IMR-90 (cell line): ENCODE measurements at regions not wholly inside any gene's neighbourhood (a gene's known extent, or its start where the extent isn't known, plus 50 kb on each side); places are given as distances from the start of the nearest gene placed in this dataset.
A peak's percentile ranks its signal among the peaks of the same experiment; 100 is the strongest.

Experiments used
- ATAC-seq: fragments of 200-7000 bp; cut with Tn5 transposase; 2 replicates; pipeline ENCODE4 v1.9.1; 2020; ENCODE audit warnings: low read depth, mild to moderate bottlenecking, moderate library complexity
- BruUV-seq: library from RNA; stranded (reverse); fragments of 400-500 nt; replicated peaks from 2 replicates; lab custom pipeline; 2021; lab: Mats Ljungman, UMichigan
- CTCF ChIA-PET: fragments of 300-600 bp; formaldehyde crosslinking; extraction: SDS; loops from one replicate; lab custom pipeline; 2021; ENCODE audit warnings: antibody characterized with exemption; lab: Yijun Ruan, JAX
- POLR2A ChIA-PET: fragments of 300-600 bp; sonication (Branson Sonifier 250); formaldehyde crosslinking; loops from one replicate; lab custom pipeline; 2022; ENCODE audit warnings: antibody characterized with exemption; ENCODE audit not compliant: unreplicated experiment; lab: Charles Lee
- DNase-seq: peaks from one replicate; pipeline ENCODE4 v3.0.0; 2013
- H2AFZ ChIP-seq: replicated peaks from 2 replicates; pipeline ENCODE3; 2013; ENCODE audit warnings: low read length, mild to moderate bottlenecking; ENCODE audit not compliant: poor library complexity
- H2AK5ac ChIP-seq: 2 replicates; pipeline ENCODE4 v1.6.1; 2013; ENCODE audit warnings: low read depth, low read length, inconsistent platforms
- H2AK9ac ChIP-seq: replicated peaks from 2 replicates; pipeline ENCODE3; 2013; ENCODE audit warnings: mild to moderate bottlenecking, low read depth, low read length, moderate library complexity; ENCODE audit not compliant: poor library complexity
- H2BK120ac ChIP-seq: 2 replicates; pipeline ENCODE4 v1.6.1; 2013; ENCODE audit warnings: low read depth, low read length, inconsistent platforms
- H2BK15ac ChIP-seq: 3 replicates; pipeline ENCODE4 v1.6.1; 2013; ENCODE audit warnings: low read depth, low read length, inconsistent platforms
- H2BK20ac ChIP-seq: 2 replicates; pipeline ENCODE4 v1.6.1; 2013; ENCODE audit warnings: low read depth, mild to moderate bottlenecking, inconsistent platforms, low read length, moderate library complexity
- H2BK5ac ChIP-seq: 2 replicates; pipeline ENCODE4 v1.6.1; 2013; ENCODE audit warnings: mild to moderate bottlenecking, low read depth, low read length, inconsistent platforms; ENCODE audit not compliant: poor library complexity, severe bottlenecking
- H3K14ac ChIP-seq: replicated peaks from 2 replicates; pipeline ENCODE4 v1.6.1; 2013; ENCODE audit warnings: low read depth, low read length, inconsistent platforms
- H3K18ac ChIP-seq: 2 replicates; pipeline ENCODE4 v1.6.1; 2013; ENCODE audit warnings: low read depth, low read length, control low read depth
- H3K23ac ChIP-seq: 2 replicates; pipeline ENCODE4 v1.6.1; 2013; ENCODE audit warnings: low read depth, low read length, inconsistent platforms
- H3K27ac ChIP-seq: 2 replicates; pipeline ENCODE4 v1.5.1; 2013; ENCODE audit warnings: mild to moderate bottlenecking, control low read depth, low read length; ENCODE audit not compliant: insufficient read depth
- H3K27me3 ChIP-seq: 2 replicates; pipeline ENCODE4 v1.6.1; 2013; ENCODE audit warnings: low read length; ENCODE audit not compliant: control insufficient read depth, insufficient read depth
- H3K36me3 ChIP-seq: 2 replicates; pipeline ENCODE4 v1.6.1; 2013; ENCODE audit warnings: low read length, mixed read lengths; ENCODE audit not compliant: control insufficient read depth, insufficient read depth
- H3K4ac ChIP-seq: 2 replicates; pipeline ENCODE4 v1.6.1; 2013; ENCODE audit warnings: low read depth, low read length, inconsistent platforms
- H3K4me1 ChIP-seq: 2 replicates; pipeline ENCODE4 v1.6.1; 2013; ENCODE audit warnings: low read length, mixed read lengths; ENCODE audit not compliant: control insufficient read depth, insufficient read depth
- H3K4me2 ChIP-seq: 2 replicates; pipeline ENCODE4 v1.6.1; 2013; ENCODE audit warnings: low read depth, mild to moderate bottlenecking, control low read depth, low read length, moderate library complexity
- H3K4me3 ChIP-seq: 2 replicates; pipeline ENCODE4 v1.5.1; 2013; ENCODE audit warnings: low read depth, mild to moderate bottlenecking, control low read depth, low read length, moderate library complexity; ENCODE audit not compliant: insufficient read depth
- H3K56ac ChIP-seq: 2 replicates; pipeline ENCODE4 v1.6.1; 2013; ENCODE audit warnings: low read length, inconsistent platforms; ENCODE audit not compliant: insufficient read depth; ENCODE audit errors: extremely low read depth
- H3K79me1 ChIP-seq, 2 experiments: 2 replicates each; pipeline ENCODE4 v1.6.1; 2013; ENCODE audit warnings: low read length in 2 of 2, inconsistent platforms in 1 of 2, low read depth in 1 of 2
- H3K9ac ChIP-seq: 2 replicates; pipeline ENCODE4 v1.6.1; 2013; ENCODE audit warnings: low read depth, low read length, control low read depth
- H3K9me1 ChIP-seq: 2 replicates; pipeline ENCODE4 v1.6.1; 2013; ENCODE audit warnings: low read length, inconsistent platforms; ENCODE audit not compliant: insufficient read depth
- H3K9me3 ChIP-seq: 2 replicates; pipeline ENCODE4 v1.6.1; 2013; ENCODE audit warnings: low read length; ENCODE audit not compliant: control insufficient read depth, insufficient read depth
- H4K20me1 ChIP-seq: 2 replicates; pipeline ENCODE4 v1.6.1; 2013; ENCODE audit warnings: low read length, inconsistent platforms; ENCODE audit not compliant: insufficient read depth
- H4K5ac ChIP-seq: 2 replicates; pipeline ENCODE4 v1.6.1; 2013; ENCODE audit warnings: mild to moderate bottlenecking, low read depth, low read length, control low read depth
- H4K8ac ChIP-seq, 2 experiments: 2 replicates each; pipeline ENCODE4 v1.6.1; 2013; ENCODE audit warnings: low read depth in 2 of 2, low read length in 2 of 2, control low read depth in 1 of 2, inconsistent platforms in 1 of 2
- H4K91ac ChIP-seq: 2 replicates; pipeline ENCODE4 v1.6.1; 2013; ENCODE audit warnings: low read depth, low read length, inconsistent platforms; ENCODE audit not compliant: insufficient read depth
- CEBPB ChIP-seq: IDR thresholded peaks from 2 replicates; pipeline ENCODE4 v1.6.1; 2012; ENCODE audit warnings: low read depth, low read length, improper control_type of control experiment
- FOS ChIP-seq: fragments of 150-350 bp; IDR thresholded peaks from 2 replicates; pipeline ENCODE4 v1.6.1; 2016; ENCODE audit warnings: low read depth, low read length
- MAFK ChIP-seq: IDR thresholded peaks from 2 replicates; pipeline ENCODE4 v1.6.1; 2012; ENCODE audit warnings: low read depth, low read length, improper control_type of control experiment
- NFE2L2 ChIP-seq: fragments of 150-350 bp; IDR thresholded peaks from 2 replicates; pipeline ENCODE4 v1.6.1; 2016; ENCODE audit warnings: low read depth, mild to moderate bottlenecking, low read length
- RAD21 ChIP-seq: IDR thresholded peaks from 2 replicates; pipeline ENCODE4 v1.6.1; 2012; ENCODE audit warnings: low read length, improper control_type of control experiment
- SMC3 ChIP-seq: fragments of 150-350 bp; IDR thresholded peaks from 2 replicates; pipeline ENCODE4 v1.6.1; 2016; ENCODE audit warnings: low read depth, mild to moderate bottlenecking, antibody characterized with exemption, low read length, moderate library complexity
- USF2 ChIP-seq: fragments of 150-350 bp; IDR thresholded peaks from 2 replicates; pipeline ENCODE4 v1.6.1; 2017; ENCODE audit warnings: mild to moderate bottlenecking, antibody characterized with exemption, low read length, low read depth
- WGBS, 2 experiments: methylation state at CpG; one replicate each; pipeline versions ENCODE4 v1.1.5 to v1.1.7; 2013; ENCODE audit warnings: missing lambda C conversion rate in 2 of 2; ENCODE audit not compliant: insufficient read length in 1 of 2; ENCODE audit errors: extremely low coverage in 2 of 2; 5-methylcytosine and 5-hydroxymethylcytosine counted together
- dilution Hi-C: fragments of 300-500 bp; cut with HindIII; formaldehyde crosslinking; loops from one replicate; pipeline ENCODE4 v1.14.3; 2018; ENCODE audit warnings: low sequenced_read_pairs; ENCODE audit not compliant: unreplicated experiment
- in situ Hi-C: fragments of 300-500 bp; cut with MboI; formaldehyde crosslinking; loops from 3 replicates; pipeline ENCODE4 v1.14.3; 2019; ENCODE audit warnings: low sequenced_read_pairs, inconsistent platforms, mixed read lengths
- intact Hi-C: fragments of 100-400 bp; cut with micrococcal nuclease; formaldehyde crosslinking; loops from 2 replicates; pipeline ENCODE4 v1.10.0; 2022
- TF ChIP-seq, protein P1 (sequence below): conservative IDR thresholded peaks from 2 replicates; pipeline ENCODE4 v1.5.1; 2012; ENCODE audit warnings: mild to moderate bottlenecking, low read depth, low read length, improper control_type of control experiment

- Histone ChIP-seq H3K4me2 (no peak overlapping the region), H2BK15ac (no peak overlapping the region), H3K4ac (no peak overlapping the region), H2AFZ (no peak overlapping the region), H4K8ac (no peak overlapping the region), H2AK9ac (no peak overlapping the region), H4K91ac (no peak overlapping the region), H3K27ac (no peak overlapping the region), H3K36me3 (no peaks in the 10 kb centered on the region), H2BK120ac (no peak overlapping the region), H3K4me3 (no peak overlapping the region), H2BK20ac (no peak overlapping the region), H3K27me3 (no peaks in the 10 kb centered on the region), H3K9me3 (peaks cover 4% of the 10 kb centered on the region; the same call in 1 of the 2 replicates), H3K4me1 (no peaks in the 10 kb centered on the region), H3K79me1 (no peaks in the 10 kb centered on the region), H3K9ac (no peak overlapping the region), H3K23ac (no peak overlapping the region), H3K56ac (no peak overlapping the region), H2BK5ac (no peak overlapping the region), H4K20me1 (no peaks in the 10 kb centered on the region), H3K9me1 (no peaks in the 10 kb centered on the region), H3K14ac (no peak overlapping the region), H4K5ac (no peak overlapping the region), H3K18ac (no peak overlapping the region), H2AK5ac (no peak overlapping the region)
- intact Hi-C loops = no loop called here
- no CpG with 5 or more reads among the region's 3 CpGs for WGBS, 2 experiments
- dilution Hi-C loops = no loop called here
- no peak for DNase-seq
- no peak for ATAC-seq
- POLR2A ChIA-PET = no interaction called here
- TF ChIP-seq FOS (no peak), MAFK (peak; percentile 10; the same call in 1 of the 2 replicates), NFE2L2 (peak; percentile 43; the same call in 1 of the 2 replicates), USF2 (no peak), SMC3 (no peak), RAD21 (no peak), CEBPB (0 out of 2 replicates have a peak, but pooled peaks have one; percentile 23)
- TF ChIP-seq, protein P1, sequence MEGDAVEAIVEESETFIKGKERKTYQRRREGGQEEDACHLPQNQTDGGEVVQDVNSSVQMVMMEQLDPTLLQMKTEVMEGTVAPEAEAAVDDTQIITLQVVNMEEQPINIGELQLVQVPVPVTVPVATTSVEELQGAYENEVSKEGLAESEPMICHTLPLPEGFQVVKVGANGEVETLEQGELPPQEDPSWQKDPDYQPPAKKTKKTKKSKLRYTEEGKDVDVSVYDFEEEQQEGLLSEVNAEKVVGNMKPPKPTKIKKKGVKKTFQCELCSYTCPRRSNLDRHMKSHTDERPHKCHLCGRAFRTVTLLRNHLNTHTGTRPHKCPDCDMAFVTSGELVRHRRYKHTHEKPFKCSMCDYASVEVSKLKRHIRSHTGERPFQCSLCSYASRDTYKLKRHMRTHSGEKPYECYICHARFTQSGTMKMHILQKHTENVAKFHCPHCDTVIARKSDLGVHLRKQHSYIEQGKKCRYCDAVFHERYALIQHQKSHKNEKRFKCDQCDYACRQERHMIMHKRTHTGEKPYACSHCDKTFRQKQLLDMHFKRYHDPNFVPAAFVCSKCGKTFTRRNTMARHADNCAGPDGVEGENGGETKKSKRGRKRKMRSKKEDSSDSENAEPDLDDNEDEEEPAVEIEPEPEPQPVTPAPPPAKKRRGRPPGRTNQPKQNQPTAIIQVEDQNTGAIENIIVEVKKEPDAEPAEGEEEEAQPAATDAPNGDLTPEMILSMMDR = no peak
- no TSS peak for BruUV-seq
- CTCF ChIA-PET = no interaction called here
- in situ Hi-C loops = no loop called here
Measured at GRCh38 chr12:126474703-126475102, 1409.5 kb downstream of the AACS start.
